HEK293 (cell line): ENCODE measurements at regions not wholly inside any gene's neighbourhood (a gene's known extent, or its start where the extent isn't known, plus 50 kb on each side); places are given as distances from the start of the nearest gene placed in this dataset.

Experiments
- ATF2 ChIP-seq: fragments of 450-650 bp; formaldehyde crosslinking; IDR thresholded peaks from 2 replicates; pipeline ENCODE4 v1.5.1; 2016; ENCODE audit warnings: missing biosample characterization, missing genetic modification characterization, low read depth
- CTCF ChIP-seq: fragments of 450-650 bp; formaldehyde crosslinking; IDR thresholded peaks from 2 replicates; pipeline ENCODE4 v1.5.1; 2016; ENCODE audit warnings: missing biosample characterization, missing genetic modification characterization
- GLI2 ChIP-seq: fragments of 450-650 bp; formaldehyde crosslinking; IDR thresholded peaks from 2 replicates; pipeline ENCODE4; 2017; ENCODE audit warnings: missing biosample characterization, missing genetic modification characterization, low read depth, borderline replicate concordance
- MEIS1 ChIP-seq: sonication (generic); formaldehyde crosslinking; IDR thresholded peaks from 2 replicates; pipeline ENCODE4 v1.8.1; 2022; ENCODE audit warnings: missing genetic modification reagents, mild to moderate bottlenecking, borderline replicate concordance
- TRIM28 ChIP-seq: IDR thresholded peaks from 2 replicates; pipeline ENCODE4 v1.6.1; 2011; ENCODE audit warnings: low read length, control low read depth, borderline replicate concordance
- YY1 ChIP-seq: fragments of 450-650 bp; formaldehyde crosslinking; IDR thresholded peaks from 2 replicates; pipeline ENCODE4 v1.5.1; 2018; ENCODE audit warnings: missing biosample characterization, missing genetic modification characterization
- ZBTB1 ChIP-seq: fragments of 450-650 bp; formaldehyde crosslinking; IDR thresholded peaks from 2 replicates; pipeline ENCODE4 v1.5.1; 2016; ENCODE audit warnings: missing biosample characterization, missing genetic modification characterization
- ZNF112 ChIP-seq: fragments of 450-650 bp; formaldehyde crosslinking; IDR thresholded peaks from 2 replicates; pipeline ENCODE4 v1.5.0; 2017; ENCODE audit warnings: missing biosample characterization, missing genetic modification characterization
- ZNF239 ChIP-seq: fragments of 450-650 bp; formaldehyde crosslinking; IDR thresholded peaks from 2 replicates; pipeline ENCODE4 v1.5.1; 2016; ENCODE audit warnings: missing biosample characterization, missing genetic modification characterization
- ZNF274 ChIP-seq, 2 experiments: fragments of 200-500 bp in 1 of 2; fragments of 450-650 bp in 1 of 2; sonication (Bioruptor generic) in 1 of 2; formaldehyde crosslinking in 1 of 2; IDR thresholded peaks; 2 replicates each; pipeline versions ENCODE4 v1.5.1 to v1.6.1; 2014 to 2016; ENCODE audit warnings: borderline replicate concordance in 1 of 2, inconsistent platforms in 1 of 2, low read length in 1 of 2, missing biosample characterization in 1 of 2, missing genetic modification characterization in 1 of 2
- ZNF335 ChIP-seq: fragments of 450-650 bp; formaldehyde crosslinking; conservative IDR thresholded peaks from 2 replicates; pipeline ENCODE4 v1.5.1; 2016; ENCODE audit warnings: missing biosample characterization, missing genetic modification characterization
- ZNF747 ChIP-seq: fragments of 450-650 bp; formaldehyde crosslinking; IDR thresholded peaks from 2 replicates; pipeline ENCODE4 v1.5.1; 2016; ENCODE audit warnings: missing biosample characterization, missing genetic modification characterization
- ZNF777 ChIP-seq: fragments of 450-650 bp; formaldehyde crosslinking; IDR thresholded peaks from 2 replicates; pipeline ENCODE4 v1.5.1; 2017; ENCODE audit warnings: missing biosample characterization, missing genetic modification characterization, borderline replicate concordance
- TF ChIP-seq, protein P1 (sequence below): fragments of 450-650 bp; formaldehyde crosslinking; IDR thresholded peaks from 2 replicates; pipeline ENCODE4 v1.5.1; 2016; ENCODE audit warnings: missing biosample characterization, missing genetic modification characterization

- TF ChIP-seq ZNF777 (tag by site-specific recombination) (no peak), ZNF274 (IDR thresholded peaks at IDR 0.05; ENCODE audit: low read length) (no peak), ZNF274 (tag by site-specific recombination; IDR thresholded peaks at IDR 0.05; ENCODE audit: borderline replicate concordance) (no peak), CTCF (tag by site-specific recombination) (no peak), ATF2 (tag by site-specific recombination) (no peak), ZBTB1 (tag by site-specific recombination) (no peak), ZNF112 (no peak), MEIS1 (CRISPR knock-in tag) (no peak), ZNF239 (no peak), YY1 (tag by site-specific recombination) (no peak), ZNF747 (no peak), TRIM28 (no peak), ZNF335 (tag by site-specific recombination) (no peak), GLI2 (no peak)
- TF ChIP-seq, protein P1, sequence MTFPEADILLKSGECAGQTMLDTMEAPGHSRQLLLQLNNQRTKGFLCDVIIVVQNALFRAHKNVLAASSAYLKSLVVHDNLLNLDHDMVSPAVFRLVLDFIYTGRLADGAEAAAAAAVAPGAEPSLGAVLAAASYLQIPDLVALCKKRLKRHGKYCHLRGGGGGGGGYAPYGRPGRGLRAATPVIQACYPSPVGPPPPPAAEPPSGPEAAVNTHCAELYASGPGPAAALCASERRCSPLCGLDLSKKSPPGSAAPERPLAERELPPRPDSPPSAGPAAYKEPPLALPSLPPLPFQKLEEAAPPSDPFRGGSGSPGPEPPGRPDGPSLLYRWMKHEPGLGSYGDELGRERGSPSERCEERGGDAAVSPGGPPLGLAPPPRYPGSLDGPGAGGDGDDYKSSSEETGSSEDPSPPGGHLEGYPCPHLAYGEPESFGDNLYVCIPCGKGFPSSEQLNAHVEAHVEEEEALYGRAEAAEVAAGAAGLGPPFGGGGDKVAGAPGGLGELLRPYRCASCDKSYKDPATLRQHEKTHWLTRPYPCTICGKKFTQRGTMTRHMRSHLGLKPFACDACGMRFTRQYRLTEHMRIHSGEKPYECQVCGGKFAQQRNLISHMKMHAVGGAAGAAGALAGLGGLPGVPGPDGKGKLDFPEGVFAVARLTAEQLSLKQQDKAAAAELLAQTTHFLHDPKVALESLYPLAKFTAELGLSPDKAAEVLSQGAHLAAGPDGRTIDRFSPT: no peak
These were observed 341.4 kb downstream of the CDH11 start for GRCh38 chr16:64780445-64780844.
